Stimulated activated memory B cell treated with anti-CD40 and anti-IgM and Interleukin-4, amounts not matched to agents 10 μg/mL and 1 μg/mL and 100 μg/mL, for 72 hours (primary cell): ENCODE measurements at regions not wholly inside any gene's neighbourhood (a gene's known extent, or its start where the extent isn't known, plus 50 kb on each side); places are given as distances from the start of the nearest gene placed in this dataset.

ENCODE experiments used
- ATAC-seq: fragments of 150-1000 bp; cut with Tn5 transposase; 2 replicates; pipeline ENCODE4 v1.10.0; 2021
- H3K27ac Mint-ChIP-seq: one replicate; pipeline ENCODE4 v1.8.0; 2022; ENCODE audit warnings: mild to moderate bottlenecking, mixed read lengths
- H3K27me3 Mint-ChIP-seq: one replicate; pipeline ENCODE4 v1.8.0; 2022; ENCODE audit warnings: mixed read lengths
- H3K36me3 Mint-ChIP-seq: one replicate; pipeline ENCODE4 v1.8.0; 2022; ENCODE audit warnings: mixed read lengths
- H3K4me1 Mint-ChIP-seq: one replicate; pipeline ENCODE4 v1.8.0; 2022; ENCODE audit warnings: mixed read lengths
- H3K4me3 Mint-ChIP-seq: one replicate; pipeline ENCODE4 v1.8.0; 2022; ENCODE audit warnings: mild to moderate bottlenecking, moderate library complexity, mixed read lengths
- H3K9me3 Mint-ChIP-seq: one replicate; pipeline ENCODE4 v1.8.0; 2022; ENCODE audit warnings: mixed read lengths

DNA sequence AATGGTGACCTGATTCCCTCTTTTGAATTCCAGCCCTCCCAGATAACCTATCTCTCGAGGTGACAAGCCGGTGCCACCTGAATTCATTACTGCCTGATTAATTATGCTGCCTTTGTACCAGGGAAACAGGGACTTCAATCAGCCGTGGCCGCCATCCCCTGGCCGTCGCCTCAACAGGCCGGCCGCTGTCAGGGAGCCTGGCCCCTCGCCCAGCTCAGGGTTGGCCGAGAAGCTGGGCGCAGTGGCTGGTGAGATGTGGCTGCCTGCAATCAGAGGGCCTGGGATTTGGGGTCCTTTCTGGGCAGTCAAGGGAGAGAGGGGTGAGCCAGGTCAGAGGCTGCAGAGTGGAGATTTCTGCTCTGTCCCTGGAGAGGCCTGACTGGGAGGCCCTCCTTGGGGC lies 91.2 kb downstream of the KCTD15 start:
- no peak for ATAC-seq
- Mint-ChIP-seq H3K4me3 (no peak overlapping the region), H3K4me1 (peaks cover 7% of the 10 kb centered on the region), H3K27ac (no peak overlapping the region), H3K36me3 (no peaks in the 10 kb centered on the region), H3K9me3 (no peaks in the 10 kb centered on the region), H3K27me3 (no peaks in the 10 kb centered on the region)

DNA sequence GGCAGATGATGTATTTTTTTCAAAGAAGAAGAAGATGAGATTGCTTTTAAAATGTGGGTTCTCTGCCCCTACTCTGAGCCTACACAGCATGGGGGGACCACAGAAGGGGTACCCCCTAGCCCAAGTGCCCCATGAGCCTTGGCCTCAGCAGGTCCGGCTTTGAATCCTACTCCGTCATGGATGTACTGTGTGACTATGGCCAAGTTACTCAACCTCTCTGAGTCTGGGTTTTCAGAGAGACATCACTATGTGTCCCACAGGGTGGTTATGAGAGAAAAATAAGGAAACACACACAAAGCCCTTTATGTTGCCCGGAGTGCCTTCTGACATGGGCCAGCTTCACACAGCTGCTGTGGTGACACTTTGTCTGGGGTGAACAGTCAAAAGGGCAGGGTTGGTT lies 92.0 kb downstream of the KCTD15 start:
- Mint-ChIP-seq H3K4me3 (no peak overlapping the region), H3K9me3 (no peaks in the 10 kb centered on the region), H3K36me3 (no peaks in the 10 kb centered on the region), H3K4me1 (peaks cover 7% of the 10 kb centered on the region), H3K27ac (no peak overlapping the region), H3K27me3 (no peaks in the 10 kb centered on the region)
- no peak for ATAC-seq

- H3K4me1 Mint-ChIP-seq = no peaks in the 10 kb centered on the region
Measured at GRCh38 chr19:33890569-33890968, 93.9 kb downstream of the KCTD15 start.

DNA sequence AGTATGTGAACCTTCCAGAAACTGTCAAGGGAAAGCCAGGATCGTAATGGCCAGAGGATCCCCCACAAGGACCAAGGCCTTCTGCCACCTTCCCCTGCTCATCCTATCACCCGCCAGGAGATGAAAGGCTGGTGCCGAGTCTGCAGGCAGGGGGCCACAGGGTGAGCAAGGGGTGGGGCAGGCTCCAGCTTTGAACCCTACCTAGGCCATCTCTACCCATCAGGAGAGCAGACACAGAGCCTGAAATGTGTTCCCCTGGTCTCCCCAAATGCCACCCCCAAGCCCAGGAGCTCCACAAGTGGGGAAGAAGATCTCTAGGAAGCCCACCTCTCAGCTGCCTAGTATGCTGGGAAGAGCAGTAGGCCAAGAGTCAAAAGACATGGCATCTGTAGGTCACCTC lies 95.1 kb downstream of the KCTD15 start:
- H3K9me3 Mint-ChIP-seq = peaks cover 3% of the 10 kb centered on the region
- no peaks in the 10 kb centered on the region for H3K36me3 Mint-ChIP-seq
- H3K27me3 Mint-ChIP-seq = peaks cover 12% of the 10 kb centered on the region
- ATAC-seq = no peak
- no peak overlapping the region for H3K4me3 Mint-ChIP-seq
- H3K4me1 Mint-ChIP-seq = no peaks in the 10 kb centered on the region
- H3K27ac Mint-ChIP-seq = no peak overlapping the region

More at GRCh38 chr19:33890569-33890968, 93.9 kb downstream of the KCTD15 start:
- Mint-ChIP-seq H3K27me3 (peaks cover 12% of the 10 kb centered on the region), H3K9me3 (peaks cover 3% of the 10 kb centered on the region), H3K4me3 (no peak overlapping the region), H3K27ac (no peak overlapping the region), H3K36me3 (no peaks in the 10 kb centered on the region)
- ATAC-seq = no peak

- Mint-ChIP-seq H3K27ac (no peak overlapping the region), H3K4me3 (no peak overlapping the region), H3K27me3 (peaks cover 12% of the 10 kb centered on the region), H3K9me3 (peaks cover 11% of the 10 kb centered on the region), H3K4me1 (no peaks in the 10 kb centered on the region), H3K36me3 (no peaks in the 10 kb centered on the region)
- ATAC-seq = no peak
Measured at GRCh38 chr19:33894787-33895186, 98.1 kb downstream of the KCTD15 start.

- H3K36me3 Mint-ChIP-seq = no peaks in the 10 kb centered on the region
- H3K9me3 Mint-ChIP-seq = peaks cover 11% of the 10 kb centered on the region
- H3K4me3 Mint-ChIP-seq = no peak overlapping the region
- H3K27ac Mint-ChIP-seq = no peak overlapping the region
- peaks cover 14% of the 10 kb centered on the region for H3K27me3 Mint-ChIP-seq
- no peak for ATAC-seq
- H3K4me1 Mint-ChIP-seq = no peaks in the 10 kb centered on the region
Measured at GRCh38 chr19:33895366-33895765, 98.7 kb downstream of the KCTD15 start.

- H3K4me1 Mint-ChIP-seq = no peaks in the 10 kb centered on the region
- peaks cover 42% of the 10 kb centered on the region for H3K27me3 Mint-ChIP-seq
- ATAC-seq = no peak
- H3K4me3 Mint-ChIP-seq = no peak overlapping the region
- H3K27ac Mint-ChIP-seq = no peak overlapping the region
- peaks cover 14% of the 10 kb centered on the region for H3K9me3 Mint-ChIP-seq
- no peaks in the 10 kb centered on the region for H3K36me3 Mint-ChIP-seq
Measured at GRCh38 chr19:33898062-33898677, 101.5 kb downstream of the KCTD15 start.

GRCh38 chr19:33900817-33901216 lies 104.1 kb downstream of the KCTD15 start:
- H3K27me3 Mint-ChIP-seq = peaks cover 44% of the 10 kb centered on the region
- H3K9me3 Mint-ChIP-seq = peaks cover 11% of the 10 kb centered on the region
- H3K27ac Mint-ChIP-seq = no peak overlapping the region
- no peaks in the 10 kb centered on the region for H3K36me3 Mint-ChIP-seq
- H3K4me3 Mint-ChIP-seq = no peak overlapping the region
- H3K4me1 Mint-ChIP-seq = peaks cover 7% of the 10 kb centered on the region
- ATAC-seq = no peak

- Mint-ChIP-seq H3K27me3 (peaks cover 51% of the 10 kb centered on the region), H3K36me3 (no peaks in the 10 kb centered on the region), H3K27ac (no peak overlapping the region), H3K9me3 (peaks cover 11% of the 10 kb centered on the region), H3K4me1 (peaks cover 7% of the 10 kb centered on the region), H3K4me3 (no peak overlapping the region)
- ATAC-seq = no peak
Measured at GRCh38 chr19:33902395-33902794, 105.7 kb downstream of the KCTD15 start.

DNA sequence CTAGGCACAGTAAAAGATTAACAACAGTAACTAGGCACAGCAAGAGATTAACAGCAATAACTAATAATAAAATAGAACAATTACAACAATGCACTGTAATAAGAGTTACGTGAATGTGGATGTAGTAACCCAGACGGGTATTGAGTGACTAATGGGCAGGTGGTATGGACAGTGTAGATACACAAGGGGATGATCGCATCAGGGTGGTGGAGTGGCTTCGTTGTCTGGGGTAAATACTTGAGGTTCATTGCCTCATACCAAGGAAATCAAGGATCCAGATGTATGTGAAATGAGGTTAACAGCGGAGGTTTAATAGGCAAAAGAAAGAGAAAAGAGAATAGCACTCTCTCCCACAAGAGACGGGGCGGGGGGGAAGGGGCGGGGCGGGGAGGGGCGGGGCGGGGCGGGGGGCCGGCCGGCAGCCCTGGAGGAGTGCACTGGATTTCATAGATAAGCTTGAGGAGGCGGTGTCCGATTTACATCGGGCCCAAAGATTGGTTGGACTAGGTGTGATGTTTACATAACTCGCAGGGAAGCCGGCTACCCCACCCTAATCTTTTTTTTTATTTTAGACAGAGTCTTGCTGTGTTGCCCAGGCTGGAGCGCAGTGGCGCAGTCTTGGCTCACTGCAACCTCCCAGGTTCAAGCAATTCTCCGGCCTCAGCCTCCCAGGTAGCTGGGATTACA lies 106.3 kb downstream of the KCTD15 start:
- Mint-ChIP-seq H3K36me3 (no peaks in the 10 kb centered on the region), H3K4me3 (no peak overlapping the region), H3K9me3 (peaks cover 11% of the 10 kb centered on the region), H3K27ac (no peak overlapping the region), H3K4me1 (peaks cover 7% of the 10 kb centered on the region), H3K27me3 (peaks cover 56% of the 10 kb centered on the region)
- no peak for ATAC-seq

GRCh38 chr19:33903489-33903850 lies 106.8 kb downstream of the KCTD15 start:
- no peak for ATAC-seq
- peaks cover 7% of the 10 kb centered on the region for H3K4me1 Mint-ChIP-seq
- H3K4me3 Mint-ChIP-seq = no peak overlapping the region
- no peaks in the 10 kb centered on the region for H3K36me3 Mint-ChIP-seq
- no peak overlapping the region for H3K27ac Mint-ChIP-seq
- H3K27me3 Mint-ChIP-seq = peaks cover 61% of the 10 kb centered on the region
- peaks cover 10% of the 10 kb centered on the region for H3K9me3 Mint-ChIP-seq

DNA sequence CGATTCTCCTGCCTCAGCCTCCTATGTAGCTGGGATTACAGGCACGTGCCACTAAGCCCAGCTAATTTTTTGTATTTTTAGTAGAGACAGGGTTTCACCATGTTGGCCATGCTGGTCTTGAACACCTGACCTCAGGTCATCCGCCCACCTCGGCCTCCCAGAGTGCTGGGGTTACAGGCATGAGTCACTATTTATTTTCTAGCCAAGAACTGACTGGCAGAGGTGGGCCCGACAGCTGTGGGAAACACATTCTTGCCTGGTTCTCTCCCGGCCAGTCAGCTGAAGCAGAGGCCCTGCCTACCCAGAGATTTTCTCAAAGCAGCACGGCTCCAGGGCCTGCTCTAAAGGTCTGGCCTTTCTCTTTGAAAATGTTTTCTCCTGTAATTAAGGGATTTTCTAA lies 108.0 kb downstream of the KCTD15 start:
- Mint-ChIP-seq H3K4me3 (no peak overlapping the region), H3K27ac (no peak overlapping the region), H3K36me3 (no peaks in the 10 kb centered on the region), H3K4me1 (peaks cover 7% of the 10 kb centered on the region), H3K9me3 (peaks cover 8% of the 10 kb centered on the region), H3K27me3 (peaks cover 65% of the 10 kb centered on the region)
- ATAC-seq = no peak

DNA sequence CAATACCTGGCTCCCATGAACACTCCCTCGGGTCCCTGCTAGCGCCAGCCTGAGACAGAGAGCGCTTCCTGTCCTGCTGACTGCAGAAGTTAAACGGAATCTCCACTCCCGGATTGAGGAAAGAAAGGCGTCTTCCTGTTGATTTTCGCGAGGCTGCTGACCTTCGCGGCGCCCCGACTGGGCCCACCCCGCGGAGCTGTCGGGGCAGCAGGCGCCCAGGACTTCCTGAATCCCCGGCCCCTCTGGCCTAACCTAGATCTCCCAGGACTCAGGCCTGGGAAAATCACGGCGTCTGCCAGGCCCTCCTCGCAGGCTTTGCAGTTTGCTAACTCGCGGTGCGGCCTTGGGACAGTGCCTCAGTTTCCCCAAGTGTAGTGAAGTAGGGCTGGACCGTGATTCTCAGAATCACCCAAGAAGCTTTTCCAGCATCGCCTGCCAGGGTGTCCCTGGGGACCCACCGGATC lies 108.8 kb downstream of the KCTD15 start:
- peaks cover 8% of the 10 kb centered on the region for H3K9me3 Mint-ChIP-seq
- no peak overlapping the region for H3K27ac Mint-ChIP-seq
- H3K4me3 Mint-ChIP-seq = peak overlapping the region; percentile 60
- peaks cover 61% of the 10 kb centered on the region for H3K27me3 Mint-ChIP-seq
- H3K4me1 Mint-ChIP-seq = peaks cover 7% of the 10 kb centered on the region
- no peaks in the 10 kb centered on the region for H3K36me3 Mint-ChIP-seq
- ATAC-seq = no peak

DNA sequence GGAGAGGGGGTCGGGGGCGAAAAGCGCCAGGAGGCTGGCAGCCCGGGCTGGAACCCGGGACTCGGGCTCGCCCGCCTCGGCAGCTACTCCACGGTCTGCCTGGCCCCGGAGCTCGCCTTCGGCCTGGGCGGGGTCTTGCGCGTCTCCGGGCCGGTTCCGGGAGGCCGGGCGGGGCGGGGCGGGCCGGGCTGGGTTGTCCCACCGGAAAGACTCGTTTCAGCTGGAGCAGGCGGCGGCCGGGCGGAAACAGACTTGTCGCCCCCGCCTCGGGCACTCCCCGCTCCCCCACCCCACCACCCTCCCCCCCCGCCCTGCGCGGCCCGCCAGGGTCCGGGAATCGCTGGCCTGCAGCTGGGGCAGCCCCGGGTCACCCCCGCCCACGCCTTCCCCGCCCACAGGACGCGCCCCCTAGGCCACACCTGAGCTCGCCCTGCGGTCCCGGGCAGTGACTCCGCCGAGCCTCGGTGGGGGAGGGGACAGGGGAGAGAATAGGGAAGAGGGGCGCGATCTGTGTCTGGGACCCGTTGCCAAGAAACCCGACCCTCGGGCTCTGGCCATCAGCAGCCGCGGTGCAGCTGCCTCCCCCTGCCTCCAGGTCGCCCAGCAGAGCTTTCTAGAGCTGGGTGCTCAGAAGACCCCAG lies 109.4 kb downstream of the KCTD15 start:
- H3K4me1 Mint-ChIP-seq = peaks cover 7% of the 10 kb centered on the region
- peak overlapping the region; percentile 34 for H3K4me3 Mint-ChIP-seq
- ATAC-seq = peak; percentile 34
- no peak overlapping the region for H3K27ac Mint-ChIP-seq
- peaks cover 56% of the 10 kb centered on the region for H3K27me3 Mint-ChIP-seq
- no peaks in the 10 kb centered on the region for H3K36me3 Mint-ChIP-seq
- peaks cover 8% of the 10 kb centered on the region for H3K9me3 Mint-ChIP-seq

- H3K9me3 Mint-ChIP-seq = peaks cover 8% of the 10 kb centered on the region
- peak; percentile 39 for ATAC-seq
- no peak overlapping the region for H3K27ac Mint-ChIP-seq
- H3K36me3 Mint-ChIP-seq = no peaks in the 10 kb centered on the region
- H3K4me3 Mint-ChIP-seq = no peak overlapping the region
- H3K4me1 Mint-ChIP-seq = peaks cover 7% of the 10 kb centered on the region
- peaks cover 49% of the 10 kb centered on the region for H3K27me3 Mint-ChIP-seq
Measured at GRCh38 chr19:33906578-33907335, 110.1 kb downstream of the KCTD15 start.
